ENCODE measurements at regions not wholly inside any gene's neighbourhood (a gene's known extent, or its start where the extent isn't known, plus 50 kb on each side); places are given as distances from the start of the nearest gene placed in this dataset.

DNA sequence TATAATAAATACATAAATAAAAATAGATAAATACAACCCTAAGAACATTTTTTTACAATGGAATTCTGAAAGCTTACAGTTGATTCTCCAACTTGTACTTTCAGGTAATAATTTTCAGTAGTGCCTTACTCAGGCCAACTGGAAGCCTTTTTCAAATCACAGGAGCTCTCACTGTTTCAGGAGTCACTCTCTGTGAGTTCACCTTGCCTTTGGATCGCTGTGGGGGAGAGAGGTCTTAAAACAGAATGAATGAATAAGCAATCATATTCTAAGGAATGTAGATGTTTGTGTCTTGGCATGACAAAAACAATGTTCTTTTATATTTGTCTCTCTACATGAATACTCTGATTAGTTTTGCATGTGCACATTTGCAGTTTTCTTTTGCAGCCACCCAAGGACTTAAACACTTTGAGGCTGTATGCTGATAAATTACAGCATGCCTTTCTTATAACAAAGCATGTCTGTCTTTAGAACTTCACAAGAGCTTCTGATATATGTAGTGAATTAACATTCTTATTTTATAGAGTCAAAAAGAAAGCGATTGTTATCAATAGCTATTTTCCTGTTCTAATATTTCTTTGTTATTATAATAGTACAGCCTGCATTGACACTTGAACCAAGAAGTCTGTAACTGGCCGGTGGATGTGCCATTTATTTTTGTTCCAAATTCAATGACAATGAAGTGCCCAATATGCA is 1111.5 kb upstream of the ATXN8OS start:
- H3K27me3 ChIP-seq (replicated peaks; ENCODE audit: control insufficient read depth, insufficient read depth, low read length), result no peaks in the 10 kb centered on the region
- TF ChIP-seq, protein P1, sequence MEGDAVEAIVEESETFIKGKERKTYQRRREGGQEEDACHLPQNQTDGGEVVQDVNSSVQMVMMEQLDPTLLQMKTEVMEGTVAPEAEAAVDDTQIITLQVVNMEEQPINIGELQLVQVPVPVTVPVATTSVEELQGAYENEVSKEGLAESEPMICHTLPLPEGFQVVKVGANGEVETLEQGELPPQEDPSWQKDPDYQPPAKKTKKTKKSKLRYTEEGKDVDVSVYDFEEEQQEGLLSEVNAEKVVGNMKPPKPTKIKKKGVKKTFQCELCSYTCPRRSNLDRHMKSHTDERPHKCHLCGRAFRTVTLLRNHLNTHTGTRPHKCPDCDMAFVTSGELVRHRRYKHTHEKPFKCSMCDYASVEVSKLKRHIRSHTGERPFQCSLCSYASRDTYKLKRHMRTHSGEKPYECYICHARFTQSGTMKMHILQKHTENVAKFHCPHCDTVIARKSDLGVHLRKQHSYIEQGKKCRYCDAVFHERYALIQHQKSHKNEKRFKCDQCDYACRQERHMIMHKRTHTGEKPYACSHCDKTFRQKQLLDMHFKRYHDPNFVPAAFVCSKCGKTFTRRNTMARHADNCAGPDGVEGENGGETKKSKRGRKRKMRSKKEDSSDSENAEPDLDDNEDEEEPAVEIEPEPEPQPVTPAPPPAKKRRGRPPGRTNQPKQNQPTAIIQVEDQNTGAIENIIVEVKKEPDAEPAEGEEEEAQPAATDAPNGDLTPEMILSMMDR (IDR thresholded peaks at IDR 0.05; ENCODE audit: insufficient read depth, low read length, poor library complexity, severe bottlenecking), result no peak
- H3K4me3 ChIP-seq (replicated peaks; ENCODE audit: low read depth, low read length), result no peak overlapping the region
- no peak for DNase-seq (ENCODE audit: extremely low read depth, insufficient read length)
- no peaks in the 10 kb centered on the region for H3K36me3 ChIP-seq (ENCODE audit: control insufficient read depth, insufficient read depth, low read length)

DNA sequence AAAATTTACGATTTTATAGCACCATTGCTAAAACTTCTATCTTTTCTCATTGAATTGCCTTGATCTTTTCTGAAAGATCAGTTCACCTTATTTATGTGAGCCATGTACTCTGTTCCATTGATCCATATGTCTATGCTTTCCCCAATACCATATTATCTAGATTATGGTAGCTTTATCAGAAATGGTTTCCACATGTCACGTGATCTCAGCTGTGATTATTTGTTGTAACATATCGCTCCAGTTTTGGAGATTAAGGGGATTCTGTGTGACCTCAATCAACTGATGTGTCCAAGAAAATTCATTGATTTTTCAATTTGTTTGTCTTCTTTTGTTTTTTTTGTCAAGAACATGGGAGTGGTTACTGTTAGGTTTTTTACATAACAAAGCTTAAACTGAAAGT is 1114.5 kb upstream of the ATXN8OS start:
- H3K36me3 ChIP-seq (ENCODE audit: control insufficient read depth, insufficient read depth, low read length), result no peaks in the 10 kb centered on the region
- no peak overlapping the region for H3K4me3 ChIP-seq (replicated peaks; ENCODE audit: low read depth, low read length)
- no peak for DNase-seq (ENCODE audit: extremely low read depth, insufficient read length)
- H3K27me3 ChIP-seq (replicated peaks; ENCODE audit: control insufficient read depth, insufficient read depth, low read length), result no peaks in the 10 kb centered on the region
- TF ChIP-seq, protein P1 (IDR thresholded peaks at IDR 0.05; ENCODE audit: insufficient read depth, low read length, poor library complexity, severe bottlenecking), result no peak

DNA sequence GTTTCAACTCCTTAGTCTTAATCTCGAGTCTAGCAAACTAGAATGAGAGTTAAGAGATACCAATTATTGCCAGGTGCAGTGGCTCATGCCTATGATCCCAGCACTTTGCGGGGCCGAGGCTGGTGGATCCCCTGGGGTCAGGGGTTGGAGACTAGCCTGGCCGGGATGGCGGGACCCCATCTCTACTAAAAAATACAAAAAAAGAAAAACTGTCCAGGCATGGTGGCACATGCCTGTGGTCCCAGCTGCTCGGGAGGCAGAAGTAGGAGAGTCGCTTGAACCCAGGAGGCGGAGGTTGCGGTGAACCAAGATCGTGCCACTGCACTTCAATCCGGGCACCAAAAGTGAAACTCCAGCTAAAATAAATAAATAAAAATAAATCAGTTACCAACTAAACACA is 1119.5 kb upstream of the ATXN8OS start:
- Histone ChIP-seq H3K4me3 (replicated peaks; ENCODE audit: low read depth, low read length) (no peak overlapping the region), H3K36me3 (ENCODE audit: control insufficient read depth, insufficient read depth, low read length) (no peaks in the 10 kb centered on the region), H3K27me3 (replicated peaks; ENCODE audit: control insufficient read depth, insufficient read depth, low read length) (no peaks in the 10 kb centered on the region)
- no peak for DNase-seq (ENCODE audit: extremely low read depth, insufficient read length)
- TF ChIP-seq, protein P1 (IDR thresholded peaks at IDR 0.05; ENCODE audit: insufficient read depth, low read length, poor library complexity, severe bottlenecking), result no peak

DNA sequence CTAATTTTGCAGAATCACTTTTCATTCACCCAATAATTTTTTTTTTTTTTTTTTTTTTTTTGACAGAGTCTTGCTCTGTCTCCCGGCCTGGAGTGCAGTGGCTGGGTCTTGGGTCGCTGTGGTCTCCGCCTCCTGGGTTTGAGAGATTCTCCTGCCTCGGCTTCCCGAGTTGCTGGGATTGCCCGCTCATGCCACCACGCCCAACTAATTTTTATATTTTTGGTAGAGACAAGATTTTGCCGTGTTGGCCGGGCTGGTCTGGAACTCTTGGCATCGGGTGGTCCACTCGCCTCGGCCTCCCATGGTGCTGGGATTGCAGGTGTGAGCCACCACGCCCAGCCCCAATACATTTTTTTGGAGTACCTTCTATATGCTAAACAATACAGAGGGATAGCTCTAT is 1120.0 kb upstream of the ATXN8OS start:
- no peak for DNase-seq (ENCODE audit: extremely low read depth, insufficient read length)
- no peak overlapping the region for H3K4me3 ChIP-seq (replicated peaks; ENCODE audit: low read depth, low read length)
- no peaks in the 10 kb centered on the region for H3K27me3 ChIP-seq (replicated peaks; ENCODE audit: control insufficient read depth, insufficient read depth, low read length)
- TF ChIP-seq, protein P1 (IDR thresholded peaks at IDR 0.05; ENCODE audit: insufficient read depth, low read length, poor library complexity, severe bottlenecking), result no peak
- no peaks in the 10 kb centered on the region for H3K36me3 ChIP-seq (ENCODE audit: control insufficient read depth, insufficient read depth, low read length)

DNA sequence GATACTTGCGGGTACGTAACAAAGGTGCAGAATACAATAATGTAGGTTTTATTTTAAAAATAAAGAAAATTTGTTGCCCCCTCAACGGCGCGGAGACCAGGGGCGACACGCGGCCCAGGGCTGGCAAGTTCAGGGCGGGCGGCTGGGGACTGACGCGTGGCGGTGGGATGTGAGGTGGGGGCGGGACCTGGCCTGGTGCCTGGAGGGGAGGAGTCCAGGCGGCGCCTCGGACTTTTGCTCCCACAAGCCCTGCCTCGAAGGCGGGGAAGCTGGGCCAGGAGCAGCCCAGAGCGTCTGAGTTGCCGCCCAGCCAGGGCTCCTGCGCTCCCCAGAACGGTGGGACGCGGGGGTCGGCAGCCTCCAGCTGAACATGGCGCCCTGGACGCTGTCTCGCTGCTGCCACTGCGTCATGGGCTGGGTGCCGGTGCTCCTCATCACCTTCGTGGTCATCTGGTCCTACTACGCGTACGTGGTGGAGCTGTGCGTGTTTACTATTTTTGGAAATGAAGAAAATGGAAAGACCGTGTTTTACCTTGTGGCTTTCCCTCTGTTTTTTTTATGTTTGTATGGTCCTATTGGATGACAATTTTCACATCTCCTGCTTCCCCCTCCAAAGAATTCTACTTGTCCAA is 1122.8 kb upstream of the ATXN8OS start:
- Histone ChIP-seq H3K27me3 (replicated peaks; ENCODE audit: control insufficient read depth, insufficient read depth, low read length) (no peaks in the 10 kb centered on the region), H3K4me3 (replicated peaks; ENCODE audit: low read depth, low read length) (no peak overlapping the region), H3K36me3 (ENCODE audit: control insufficient read depth, insufficient read depth, low read length) (no peaks in the 10 kb centered on the region)
- TF ChIP-seq, protein P1 (IDR thresholded peaks at IDR 0.05; ENCODE audit: insufficient read depth, low read length, poor library complexity, severe bottlenecking), result no peak
- no peak for DNase-seq (ENCODE audit: extremely low read depth, insufficient read length)
